ENCODE measurements at regions not wholly inside any gene's neighbourhood (a gene's known extent, or its start where the extent isn't known, plus 50 kb on each side); places are given as distances from the start of the nearest gene placed in this dataset.

- DNase-seq (ENCODE audit: low spot score) = no peak
- no peaks in the 10 kb centered on the region for H3K27me3 Mint-ChIP-seq (ENCODE audit: unreplicated experiment)
- H3K27ac Mint-ChIP-seq (ENCODE audit: unreplicated experiment) = no peak overlapping the region
- no peaks in the 10 kb centered on the region for H3K9me3 Mint-ChIP-seq (ENCODE audit: unreplicated experiment)
- TF ChIP-seq CTCF (IDR thresholded peaks at IDR 0.05; ENCODE audit: unreplicated experiment) = no peak
- H3K4me3 Mint-ChIP-seq (ENCODE audit: unreplicated experiment) = no peak overlapping the region
- no peaks in the 10 kb centered on the region for H3K4me1 Mint-ChIP-seq (ENCODE audit: unreplicated experiment)
- H3K36me3 Mint-ChIP-seq (ENCODE audit: low read depth, unreplicated experiment) = no peaks in the 10 kb centered on the region
These were observed 463.4 kb upstream of the USP15 start for GRCh38 chr12:61796846-61797245.

GRCh38 chr12:61797266-61797665 lies 462.9 kb upstream of the USP15 start:
- Mint-ChIP-seq H3K36me3 (ENCODE audit: low read depth, unreplicated experiment) (no peaks in the 10 kb centered on the region), H3K4me3 (ENCODE audit: unreplicated experiment) (no peak overlapping the region), H3K4me1 (ENCODE audit: unreplicated experiment) (no peaks in the 10 kb centered on the region), H3K27me3 (ENCODE audit: unreplicated experiment) (no peaks in the 10 kb centered on the region), H3K27ac (ENCODE audit: unreplicated experiment) (no peak overlapping the region), H3K9me3 (ENCODE audit: unreplicated experiment) (no peaks in the 10 kb centered on the region)
- TF ChIP-seq CTCF (IDR thresholded peaks at IDR 0.05; ENCODE audit: unreplicated experiment) = no peak
- DNase-seq (ENCODE audit: low spot score) = no peak

- Mint-ChIP-seq H3K27me3 (ENCODE audit: unreplicated experiment) (no peaks in the 10 kb centered on the region), H3K9me3 (ENCODE audit: unreplicated experiment) (no peaks in the 10 kb centered on the region), H3K4me1 (ENCODE audit: unreplicated experiment) (no peaks in the 10 kb centered on the region), H3K36me3 (ENCODE audit: low read depth, unreplicated experiment) (no peaks in the 10 kb centered on the region), H3K4me3 (ENCODE audit: unreplicated experiment) (no peak overlapping the region), H3K27ac (ENCODE audit: unreplicated experiment) (no peak overlapping the region)
- DNase-seq (ENCODE audit: low spot score) = no peak
- TF ChIP-seq CTCF (IDR thresholded peaks at IDR 0.05; ENCODE audit: unreplicated experiment) = no peak
These were observed 461.4 kb upstream of the USP15 start for GRCh38 chr12:61798778-61799177.

GRCh38 chr12:61804301-61804700 lies 455.9 kb upstream of the USP15 start:
- no peak overlapping the region for H3K4me3 Mint-ChIP-seq (ENCODE audit: unreplicated experiment)
- H3K27ac Mint-ChIP-seq (ENCODE audit: unreplicated experiment) = no peak overlapping the region
- no peak for TF ChIP-seq CTCF (IDR thresholded peaks at IDR 0.05; ENCODE audit: unreplicated experiment)
- H3K27me3 Mint-ChIP-seq (ENCODE audit: unreplicated experiment) = no peaks in the 10 kb centered on the region
- no peak for DNase-seq (ENCODE audit: low spot score)
- H3K9me3 Mint-ChIP-seq (ENCODE audit: unreplicated experiment) = peaks cover 5% of the 10 kb centered on the region
- H3K36me3 Mint-ChIP-seq (ENCODE audit: low read depth, unreplicated experiment) = no peaks in the 10 kb centered on the region
- no peaks in the 10 kb centered on the region for H3K4me1 Mint-ChIP-seq (ENCODE audit: unreplicated experiment)

GRCh38 chr12:61808856-61809255 lies 451.3 kb upstream of the USP15 start:
- DNase-seq (ENCODE audit: low spot score) = no peak
- no peak for TF ChIP-seq CTCF (IDR thresholded peaks at IDR 0.05; ENCODE audit: unreplicated experiment)
- Mint-ChIP-seq H3K36me3 (ENCODE audit: low read depth, unreplicated experiment) (no peaks in the 10 kb centered on the region), H3K27me3 (ENCODE audit: unreplicated experiment) (no peaks in the 10 kb centered on the region), H3K27ac (ENCODE audit: unreplicated experiment) (no peak overlapping the region), H3K4me1 (ENCODE audit: unreplicated experiment) (no peaks in the 10 kb centered on the region), H3K9me3 (ENCODE audit: unreplicated experiment) (peaks cover 5% of the 10 kb centered on the region), H3K4me3 (ENCODE audit: unreplicated experiment) (no peak overlapping the region)

Data from endothelial cell (in vitro differentiated cells).